ENCODE measurements at regions not wholly inside any gene's neighbourhood (a gene's known extent, or its start where the extent isn't known, plus 50 kb on each side); places are given as distances from the start of the nearest gene placed in this dataset.

GRCh38 chr11:105206633-105207032, 67.1 kb upstream of the CARD18 start:
- Histone ChIP-seq H3K9me3 (ENCODE audit: control insufficient read depth, insufficient read depth, low read depth, low read length) (no peaks in the 10 kb centered on the region), H3K4me1 (ENCODE audit: control insufficient read depth, insufficient read depth, low read length) (peaks cover 20% of the 10 kb centered on the region; the same call in 1 of the 2 replicates), H3K27ac (ENCODE audit: low read length) (peak overlapping the region; percentile 44; the same call in 1 of the 2 replicates), H3K4me3 (ENCODE audit: low read depth in 2 of 2, low read length in 2 of 2) (no peak overlapping the region), H3K27me3 (ENCODE audit: control insufficient read depth, insufficient read depth, low read length) (no peaks in the 10 kb centered on the region), H3K36me3 (ENCODE audit: control insufficient read depth, insufficient read depth, low read length) (no peaks in the 10 kb centered on the region)
- in situ Hi-C loops (cut with HindIII; ENCODE audit: low pct_unique_long_range_greater_than_20kb, low sequenced_read_pairs) (no loop called here), intact Hi-C loops (cut with micrococcal nuclease; ENCODE audit: unreplicated experiment) (no loop called here)
- POLR2A ChIA-PET, result no interaction called here
- no TSS peak for BruUV-seq (replicated peaks)
- CTCF ChIA-PET, result no interaction called here
- peak; percentile 91 for ATAC-seq
- peak; percentile 67 for DNase-seq (ENCODE audit: low read depth, low spot score)
- TF ChIP-seq TCF7L2 (IDR thresholded peaks at IDR 0.05; ENCODE audit: low read depth, low read length), result 0 out of 2 replicates have a peak, but pooled peaks have one; percentile 52
- no peak for TF ChIP-seq REST (IDR thresholded peaks at IDR 0.05; ENCODE audit: insufficient read depth in 1 of 2, low read depth in 2 of 2, low read length in 1 of 2)
- TF ChIP-seq CTCF (IDR thresholded peaks at IDR 0.05), result no peak
- TF ChIP-seq SIN3A (IDR thresholded peaks at IDR 0.05; ENCODE audit: borderline replicate concordance, insufficient read depth, low read depth, low read length), result no peak
- TF ChIP-seq POLR2AphosphoS5 (IDR thresholded peaks at IDR 0.05; ENCODE audit: low read depth, low read length), result peak; percentile 60; the same call in 1 of the 2 replicates

GRCh38 chr11:105204636-105205035, 65.1 kb upstream of the CARD18 start:
- Histone ChIP-seq H3K9me3 (ENCODE audit: control insufficient read depth, insufficient read depth, low read depth, low read length) (no peaks in the 10 kb centered on the region), H3K4me1 (ENCODE audit: control insufficient read depth, insufficient read depth, low read length) (peaks cover 20% of the 10 kb centered on the region; the same call in 1 of the 2 replicates), H3K4me3 (ENCODE audit: low read depth in 2 of 2, low read length in 2 of 2) (no peak overlapping the region), H3K27me3 (ENCODE audit: control insufficient read depth, insufficient read depth, low read length) (no peaks in the 10 kb centered on the region), H3K36me3 (ENCODE audit: control insufficient read depth, insufficient read depth, low read length) (no peaks in the 10 kb centered on the region), H3K27ac (ENCODE audit: low read length) (no peak overlapping the region)
- TF ChIP-seq TCF7L2 (IDR thresholded peaks at IDR 0.05; ENCODE audit: low read depth, low read length), result no peak
- TF ChIP-seq POLR2AphosphoS5 (IDR thresholded peaks at IDR 0.05; ENCODE audit: low read depth, low read length), result no peak
- TF ChIP-seq REST (IDR thresholded peaks at IDR 0.05; ENCODE audit: insufficient read depth in 1 of 2, low read depth in 2 of 2, low read length in 1 of 2), result no peak
- TF ChIP-seq SIN3A (IDR thresholded peaks at IDR 0.05; ENCODE audit: borderline replicate concordance, insufficient read depth, low read depth, low read length), result no peak
- no peak for TF ChIP-seq CTCF (IDR thresholded peaks at IDR 0.05)
- intact Hi-C loops (cut with micrococcal nuclease; ENCODE audit: unreplicated experiment), result no loop called here
- DNase-seq (ENCODE audit: low read depth, low spot score), result no peak
- in situ Hi-C loops (cut with HindIII; ENCODE audit: low pct_unique_long_range_greater_than_20kb, low sequenced_read_pairs), result no loop called here
- no TSS peak for BruUV-seq (replicated peaks)
- ATAC-seq, result no peak
- POLR2A ChIA-PET, result no interaction called here
- CTCF ChIA-PET, result no interaction called here
